ENCODE measurements at regions not wholly inside any gene's neighbourhood (a gene's known extent, or its start where the extent isn't known, plus 50 kb on each side); places are given as distances from the start of the nearest gene placed in this dataset.
"Not testable (repeated sequence)": the region's sequence is repeated elsewhere in the genome, so short reads cannot be mapped to it uniquely, and the experiment has no call there.

DNA sequence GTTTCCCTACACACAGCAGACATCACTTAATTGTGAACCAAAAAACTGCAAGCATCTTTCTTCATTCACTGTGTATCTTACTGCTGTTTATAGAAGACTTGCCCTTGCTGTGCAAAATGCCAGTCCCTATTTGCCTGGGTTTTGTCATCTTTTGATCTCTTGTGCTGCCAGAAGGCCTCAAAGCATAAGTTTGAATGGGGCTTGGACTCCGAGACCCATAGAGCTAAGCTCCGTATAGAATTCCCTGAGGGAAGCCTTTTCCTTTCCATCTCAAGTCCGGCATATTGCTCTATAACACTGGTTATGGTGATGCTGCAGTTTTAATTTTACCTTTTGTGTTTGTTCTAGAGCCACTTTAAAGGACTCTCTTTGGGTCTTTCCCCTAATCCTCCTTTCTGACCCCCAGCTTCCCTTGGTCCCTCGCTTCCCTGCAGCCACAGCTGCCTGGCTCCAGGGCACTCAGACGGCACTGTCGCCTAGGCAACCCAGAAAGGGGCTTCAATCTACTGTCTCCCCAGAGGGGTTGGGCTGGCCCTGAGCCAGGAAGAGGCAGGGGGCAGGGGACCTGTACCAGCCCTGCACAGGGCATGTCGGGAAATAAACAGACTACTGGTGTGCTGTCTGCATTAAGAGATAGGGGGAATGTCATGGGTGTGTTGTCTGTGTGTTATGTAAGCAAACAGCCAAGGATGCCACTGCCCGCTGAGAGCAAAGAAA lies 73.4 kb upstream of the MELK start:
- TF ChIP-seq, protein P1, sequence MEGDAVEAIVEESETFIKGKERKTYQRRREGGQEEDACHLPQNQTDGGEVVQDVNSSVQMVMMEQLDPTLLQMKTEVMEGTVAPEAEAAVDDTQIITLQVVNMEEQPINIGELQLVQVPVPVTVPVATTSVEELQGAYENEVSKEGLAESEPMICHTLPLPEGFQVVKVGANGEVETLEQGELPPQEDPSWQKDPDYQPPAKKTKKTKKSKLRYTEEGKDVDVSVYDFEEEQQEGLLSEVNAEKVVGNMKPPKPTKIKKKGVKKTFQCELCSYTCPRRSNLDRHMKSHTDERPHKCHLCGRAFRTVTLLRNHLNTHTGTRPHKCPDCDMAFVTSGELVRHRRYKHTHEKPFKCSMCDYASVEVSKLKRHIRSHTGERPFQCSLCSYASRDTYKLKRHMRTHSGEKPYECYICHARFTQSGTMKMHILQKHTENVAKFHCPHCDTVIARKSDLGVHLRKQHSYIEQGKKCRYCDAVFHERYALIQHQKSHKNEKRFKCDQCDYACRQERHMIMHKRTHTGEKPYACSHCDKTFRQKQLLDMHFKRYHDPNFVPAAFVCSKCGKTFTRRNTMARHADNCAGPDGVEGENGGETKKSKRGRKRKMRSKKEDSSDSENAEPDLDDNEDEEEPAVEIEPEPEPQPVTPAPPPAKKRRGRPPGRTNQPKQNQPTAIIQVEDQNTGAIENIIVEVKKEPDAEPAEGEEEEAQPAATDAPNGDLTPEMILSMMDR (IDR thresholded peaks at IDR 0.05): no peak
- Mint-ChIP-seq H3K36me3 (ENCODE audit: unreplicated experiment) (no peaks in the 10 kb centered on the region), H3K27ac (ENCODE audit: unreplicated experiment) (no peak overlapping the region), H3K9me3 (ENCODE audit: unreplicated experiment) (no peaks in the 10 kb centered on the region), H3K27me3 (ENCODE audit: unreplicated experiment) (peaks cover 16% of the 10 kb centered on the region), H3K4me1 (ENCODE audit: unreplicated experiment) (peaks cover 9% of the 10 kb centered on the region), H3K4me3 (ENCODE audit: unreplicated experiment) (no peak overlapping the region)
- DNase-seq (ENCODE audit: extremely low spot score, unreplicated experiment): no peak

GRCh38 chr9:36493564-36493963 lies 79.1 kb upstream of the MELK start:
- DNase-seq (ENCODE audit: extremely low spot score, unreplicated experiment); H3K4me3 Mint-ChIP-seq (ENCODE audit: unreplicated experiment); H3K27ac Mint-ChIP-seq (ENCODE audit: unreplicated experiment); H3K36me3 Mint-ChIP-seq (ENCODE audit: unreplicated experiment); H3K9me3 Mint-ChIP-seq (ENCODE audit: unreplicated experiment): not testable (repeated sequence)
- H3K4me1 Mint-ChIP-seq (ENCODE audit: unreplicated experiment): peaks cover 16% of the 10 kb centered on the region
- peaks cover 12% of the 10 kb centered on the region for H3K27me3 Mint-ChIP-seq (ENCODE audit: unreplicated experiment)

- no peak for DNase-seq (ENCODE audit: extremely low spot score, unreplicated experiment)
- Mint-ChIP-seq H3K9me3 (ENCODE audit: unreplicated experiment) (no peaks in the 10 kb centered on the region), H3K27me3 (ENCODE audit: unreplicated experiment) (peaks cover 12% of the 10 kb centered on the region), H3K36me3 (ENCODE audit: unreplicated experiment) (no peaks in the 10 kb centered on the region), H3K4me3 (ENCODE audit: unreplicated experiment) (no peak overlapping the region), H3K27ac (ENCODE audit: unreplicated experiment) (no peak overlapping the region), H3K4me1 (ENCODE audit: unreplicated experiment) (peaks cover 23% of the 10 kb centered on the region)
- TF ChIP-seq, protein P1 (IDR thresholded peaks at IDR 0.05): no peak
These were observed 79.8 kb upstream of the MELK start for GRCh38 chr9:36492865-36493264.

- Mint-ChIP-seq H3K36me3 (ENCODE audit: unreplicated experiment) (no peaks in the 10 kb centered on the region), H3K27me3 (ENCODE audit: unreplicated experiment) (peaks cover 3% of the 10 kb centered on the region), H3K4me3 (ENCODE audit: unreplicated experiment) (no peak overlapping the region), H3K9me3 (ENCODE audit: unreplicated experiment) (no peaks in the 10 kb centered on the region), H3K27ac (ENCODE audit: unreplicated experiment) (peak overlapping the region; percentile 97), H3K4me1 (ENCODE audit: unreplicated experiment) (peaks cover 39% of the 10 kb centered on the region)
- TF ChIP-seq, protein P1 (IDR thresholded peaks at IDR 0.05): no peak
- DNase-seq (ENCODE audit: extremely low spot score, unreplicated experiment): no peak
These were observed 83.2 kb upstream of the MELK start for GRCh38 chr9:36489453-36489852.

DNA sequence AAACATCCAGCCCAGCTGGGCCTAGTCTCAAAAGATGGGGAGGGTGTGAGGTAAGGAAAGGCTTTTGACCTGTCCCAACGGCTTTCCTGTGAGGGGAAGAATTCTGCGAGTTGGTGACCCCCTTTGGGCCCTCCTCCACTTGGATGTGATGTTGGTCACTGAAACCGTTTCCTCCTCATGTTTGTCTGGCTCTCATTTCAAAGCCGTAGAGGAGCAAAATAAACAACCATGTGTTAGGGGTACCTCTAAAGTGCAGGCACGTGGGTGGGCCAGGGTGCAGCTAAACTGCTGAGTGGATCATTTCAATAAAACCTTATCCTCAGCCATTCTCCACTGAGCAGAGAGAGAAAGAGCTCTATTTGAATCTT lies 84.3 kb upstream of the MELK start:
- TF ChIP-seq, protein P1 (IDR thresholded peaks at IDR 0.05): no peak
- H3K27me3 Mint-ChIP-seq (ENCODE audit: unreplicated experiment): no peaks in the 10 kb centered on the region
- peak overlapping the region; percentile 97 for H3K27ac Mint-ChIP-seq (ENCODE audit: unreplicated experiment)
- H3K4me1 Mint-ChIP-seq (ENCODE audit: unreplicated experiment): peaks cover 40% of the 10 kb centered on the region
- H3K9me3 Mint-ChIP-seq (ENCODE audit: unreplicated experiment): no peaks in the 10 kb centered on the region
- peak overlapping the region; percentile 81 for H3K4me3 Mint-ChIP-seq (ENCODE audit: unreplicated experiment)
- no peaks in the 10 kb centered on the region for H3K36me3 Mint-ChIP-seq (ENCODE audit: unreplicated experiment)
- DNase-seq (ENCODE audit: extremely low spot score, unreplicated experiment): no peak
